ENCODE measurements at regions not wholly inside any gene's neighbourhood (a gene's known extent, or its start where the extent isn't known, plus 50 kb on each side); places are given as distances from the start of the nearest gene placed in this dataset.

- TF ChIP-seq CTCF (IDR thresholded peaks at IDR 0.05; ENCODE audit: unreplicated experiment), result no peak
- no peak for DNase-seq (ENCODE audit: low spot score, unreplicated experiment)
- Mint-ChIP-seq H3K36me3 (ENCODE audit: insufficient read depth) (no peaks in the 10 kb centered on the region), H3K27me3 (no peaks in the 10 kb centered on the region), H3K4me3 (ENCODE audit: low read depth) (no peak overlapping the region), H3K9me3 (ENCODE audit: low read depth) (no peaks in the 10 kb centered on the region), H3K27ac (no peak overlapping the region), H3K4me1 (ENCODE audit: low read depth) (peaks cover 12% of the 10 kb centered on the region)
Observed at GRCh38 chr3:68057637-68058320, 403.4 kb upstream of the SUCLG2 start.

GRCh38 chr3:68056556-68056955 is 402.1 kb upstream of the SUCLG2 start:
- Mint-ChIP-seq H3K4me3 (ENCODE audit: low read depth) (no peak overlapping the region), H3K27me3 (no peaks in the 10 kb centered on the region), H3K27ac (no peak overlapping the region), H3K9me3 (ENCODE audit: low read depth) (no peaks in the 10 kb centered on the region), H3K36me3 (ENCODE audit: insufficient read depth) (no peaks in the 10 kb centered on the region), H3K4me1 (ENCODE audit: low read depth) (peaks cover 12% of the 10 kb centered on the region)
- TF ChIP-seq CTCF (IDR thresholded peaks at IDR 0.05; ENCODE audit: unreplicated experiment), result no peak
- DNase-seq (ENCODE audit: low spot score, unreplicated experiment), result no peak

GRCh38 chr3:68055215-68055614 is 400.8 kb upstream of the SUCLG2 start:
- Mint-ChIP-seq H3K4me3 (ENCODE audit: low read depth) (no peak overlapping the region), H3K9me3 (ENCODE audit: low read depth) (no peaks in the 10 kb centered on the region), H3K27ac (no peak overlapping the region), H3K36me3 (ENCODE audit: insufficient read depth) (no peaks in the 10 kb centered on the region), H3K27me3 (no peaks in the 10 kb centered on the region), H3K4me1 (ENCODE audit: low read depth) (peaks cover 10% of the 10 kb centered on the region)
- TF ChIP-seq CTCF (IDR thresholded peaks at IDR 0.05; ENCODE audit: unreplicated experiment), result no peak
- no peak for DNase-seq (ENCODE audit: low spot score, unreplicated experiment)

- H3K4me1 Mint-ChIP-seq (ENCODE audit: low read depth), result no peaks in the 10 kb centered on the region
- H3K36me3 Mint-ChIP-seq (ENCODE audit: insufficient read depth), result no peaks in the 10 kb centered on the region
- no peaks in the 10 kb centered on the region for H3K9me3 Mint-ChIP-seq (ENCODE audit: low read depth)
- no peak for TF ChIP-seq CTCF (IDR thresholded peaks at IDR 0.05; ENCODE audit: unreplicated experiment)
- H3K4me3 Mint-ChIP-seq (ENCODE audit: low read depth), result no peak overlapping the region
- no peaks in the 10 kb centered on the region for H3K27me3 Mint-ChIP-seq
- DNase-seq (ENCODE audit: low spot score, unreplicated experiment), result no peak
- no peak overlapping the region for H3K27ac Mint-ChIP-seq
Observed at GRCh38 chr3:68049776-68050175, 395.4 kb upstream of the SUCLG2 start.

- H3K9me3 Mint-ChIP-seq (ENCODE audit: low read depth), result no peaks in the 10 kb centered on the region
- no peak for DNase-seq (ENCODE audit: low spot score, unreplicated experiment)
- TF ChIP-seq CTCF (IDR thresholded peaks at IDR 0.05; ENCODE audit: unreplicated experiment), result no peak
- no peak overlapping the region for H3K4me3 Mint-ChIP-seq (ENCODE audit: low read depth)
- no peaks in the 10 kb centered on the region for H3K27me3 Mint-ChIP-seq
- H3K36me3 Mint-ChIP-seq (ENCODE audit: insufficient read depth), result no peaks in the 10 kb centered on the region
- no peak overlapping the region for H3K27ac Mint-ChIP-seq
- no peaks in the 10 kb centered on the region for H3K4me1 Mint-ChIP-seq (ENCODE audit: low read depth)
Observed at GRCh38 chr3:68045976-68046375, 391.6 kb upstream of the SUCLG2 start.
